ENCODE measurements at regions not wholly inside any gene's neighbourhood (a gene's known extent, or its start where the extent isn't known, plus 50 kb on each side); places are given as distances from the start of the nearest gene placed in this dataset.

DNA sequence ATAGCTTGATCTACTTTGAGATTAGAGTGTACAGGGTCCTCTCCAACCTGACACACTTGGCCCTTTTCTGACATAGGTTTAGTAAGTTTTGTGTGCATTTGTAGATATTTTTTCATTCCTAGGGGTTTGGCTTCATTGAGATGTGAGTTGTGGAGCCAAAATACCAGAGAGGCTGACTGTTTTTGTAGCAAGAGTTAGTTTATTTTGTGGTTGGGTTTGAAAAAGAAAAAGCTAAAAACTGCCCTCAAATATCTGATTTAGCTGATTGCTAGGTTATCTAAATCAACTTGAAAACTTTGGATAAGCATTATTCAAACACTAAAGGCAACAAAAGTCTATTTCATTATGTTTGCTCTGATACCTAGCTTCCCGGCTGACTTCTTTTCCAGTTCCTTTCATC lies 164.7 kb upstream of the CENPW start:
- Histone ChIP-seq H3K27ac (ENCODE audit: low read depth, low read length) (no peak overlapping the region), H3K4me3 (ENCODE audit: insufficient read depth, low read depth, low read length) (no peak overlapping the region), H3K27me3 (ENCODE audit: insufficient read depth, low read length) (no peaks in the 10 kb centered on the region), H3K4me1 (ENCODE audit: insufficient read depth, low read length) (peaks cover 2% of the 10 kb centered on the region), H3K9me3 (ENCODE audit: insufficient read depth, low read depth, low read length) (no peaks in the 10 kb centered on the region), H3K79me2 (ENCODE audit: insufficient read depth, low read length) (no peaks in the 10 kb centered on the region), H4K20me1 (ENCODE audit: insufficient read depth, low read length) (no peaks in the 10 kb centered on the region), H3K4me2 (ENCODE audit: low read length) (no peak overlapping the region), H3K9ac (ENCODE audit: low read length) (no peak overlapping the region), H3K36me3 (ENCODE audit: insufficient read depth, low read length) (no peaks in the 10 kb centered on the region), H2AFZ (ENCODE audit: low read depth, low read length) (no peak overlapping the region)
- Mint-ChIP-seq H3K9me3 (ENCODE audit: unreplicated experiment) (no peaks in the 10 kb centered on the region), H3K4me1 (ENCODE audit: low read depth, unreplicated experiment) (peaks cover 6% of the 10 kb centered on the region), H3K36me3 (ENCODE audit: low read depth, unreplicated experiment) (no peaks in the 10 kb centered on the region), H3K4me3 (ENCODE audit: unreplicated experiment) (no peak overlapping the region), H3K27me3 (ENCODE audit: low read depth, unreplicated experiment) (peaks cover 2% of the 10 kb centered on the region), H3K27ac (ENCODE audit: unreplicated experiment) (no peak overlapping the region)
- no peak for TF ChIP-seq EZH2 (IDR thresholded peaks at IDR 0.05; ENCODE audit: insufficient read depth, low read length)
- TF ChIP-seq, protein P1, sequence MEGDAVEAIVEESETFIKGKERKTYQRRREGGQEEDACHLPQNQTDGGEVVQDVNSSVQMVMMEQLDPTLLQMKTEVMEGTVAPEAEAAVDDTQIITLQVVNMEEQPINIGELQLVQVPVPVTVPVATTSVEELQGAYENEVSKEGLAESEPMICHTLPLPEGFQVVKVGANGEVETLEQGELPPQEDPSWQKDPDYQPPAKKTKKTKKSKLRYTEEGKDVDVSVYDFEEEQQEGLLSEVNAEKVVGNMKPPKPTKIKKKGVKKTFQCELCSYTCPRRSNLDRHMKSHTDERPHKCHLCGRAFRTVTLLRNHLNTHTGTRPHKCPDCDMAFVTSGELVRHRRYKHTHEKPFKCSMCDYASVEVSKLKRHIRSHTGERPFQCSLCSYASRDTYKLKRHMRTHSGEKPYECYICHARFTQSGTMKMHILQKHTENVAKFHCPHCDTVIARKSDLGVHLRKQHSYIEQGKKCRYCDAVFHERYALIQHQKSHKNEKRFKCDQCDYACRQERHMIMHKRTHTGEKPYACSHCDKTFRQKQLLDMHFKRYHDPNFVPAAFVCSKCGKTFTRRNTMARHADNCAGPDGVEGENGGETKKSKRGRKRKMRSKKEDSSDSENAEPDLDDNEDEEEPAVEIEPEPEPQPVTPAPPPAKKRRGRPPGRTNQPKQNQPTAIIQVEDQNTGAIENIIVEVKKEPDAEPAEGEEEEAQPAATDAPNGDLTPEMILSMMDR (IDR thresholded peaks at IDR 0.05; ENCODE audit: insufficient read depth, low read depth, low read length) = no peak
- DNase-seq (ENCODE audit: low read depth) (peak; percentile 66), FAIRE-seq (no peak)

DNA sequence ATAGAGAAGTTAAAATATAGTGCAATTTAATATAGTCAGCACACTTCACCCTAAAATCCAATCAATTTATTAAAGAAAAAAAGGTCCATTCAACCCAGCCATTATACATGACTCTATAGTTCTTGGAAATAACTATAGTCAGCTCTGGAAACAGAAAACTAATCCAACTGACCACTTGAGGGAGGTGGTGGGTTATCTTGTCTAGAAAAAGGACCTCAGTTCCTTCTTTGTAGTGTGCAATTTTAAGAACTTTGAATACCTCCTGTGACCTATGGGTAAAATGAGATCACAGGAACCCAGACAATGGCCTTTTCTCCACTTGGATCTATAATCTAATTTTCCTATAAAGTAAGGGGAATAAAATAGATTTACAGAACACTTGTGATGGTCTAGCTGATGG lies 163.6 kb upstream of the CENPW start:
- Histone ChIP-seq H2AFZ (ENCODE audit: low read depth, low read length) (no peak overlapping the region), H3K27ac (ENCODE audit: low read depth, low read length) (no peak overlapping the region), H4K20me1 (ENCODE audit: insufficient read depth, low read length) (no peaks in the 10 kb centered on the region), H3K79me2 (ENCODE audit: insufficient read depth, low read length) (no peaks in the 10 kb centered on the region), H3K36me3 (ENCODE audit: insufficient read depth, low read length) (no peaks in the 10 kb centered on the region), H3K9ac (ENCODE audit: low read length) (no peak overlapping the region), H3K4me3 (ENCODE audit: insufficient read depth, low read depth, low read length) (no peak overlapping the region), H3K4me2 (ENCODE audit: low read length) (no peak overlapping the region), H3K27me3 (ENCODE audit: insufficient read depth, low read length) (no peaks in the 10 kb centered on the region), H3K4me1 (ENCODE audit: insufficient read depth, low read length) (peaks cover 11% of the 10 kb centered on the region), H3K9me3 (ENCODE audit: insufficient read depth, low read depth, low read length) (no peaks in the 10 kb centered on the region)
- Mint-ChIP-seq H3K9me3 (ENCODE audit: unreplicated experiment) (no peaks in the 10 kb centered on the region), H3K4me1 (ENCODE audit: low read depth, unreplicated experiment) (peaks cover 12% of the 10 kb centered on the region), H3K27ac (ENCODE audit: unreplicated experiment) (no peak overlapping the region), H3K27me3 (ENCODE audit: low read depth, unreplicated experiment) (peaks cover 2% of the 10 kb centered on the region), H3K36me3 (ENCODE audit: low read depth, unreplicated experiment) (no peaks in the 10 kb centered on the region), H3K4me3 (ENCODE audit: unreplicated experiment) (no peak overlapping the region)
- DNase-seq (ENCODE audit: low read depth) (no peak), FAIRE-seq (no peak)
- TF ChIP-seq EZH2 (IDR thresholded peaks at IDR 0.05; ENCODE audit: insufficient read depth, low read length) = no peak
- TF ChIP-seq, protein P1 (IDR thresholded peaks at IDR 0.05; ENCODE audit: insufficient read depth, low read depth, low read length) = peak; percentile 22

DNA sequence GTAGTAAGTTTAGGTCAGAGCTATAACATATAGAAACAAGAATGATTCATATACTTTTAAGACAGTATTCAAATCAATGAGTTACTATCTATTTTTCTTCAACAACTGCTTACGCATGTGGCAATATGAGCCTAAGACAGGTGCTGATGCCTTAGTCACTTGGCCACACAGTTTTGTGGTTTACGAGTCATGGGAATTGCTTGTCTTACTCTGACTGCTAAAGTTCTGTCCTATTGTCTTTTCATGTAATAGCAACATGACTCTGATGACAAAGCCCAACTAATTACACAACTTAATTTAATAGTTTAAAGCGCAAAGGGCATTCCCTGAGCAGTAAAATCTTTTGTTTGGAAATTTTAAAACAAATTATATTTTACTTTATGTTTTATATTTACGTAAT lies 159.3 kb upstream of the CENPW start:
- H3K9me3 Mint-ChIP-seq (ENCODE audit: unreplicated experiment) = peaks cover under 1% of the 10 kb centered on the region
- H3K9ac ChIP-seq (ENCODE audit: low read length) = no peak overlapping the region
- H3K4me1 ChIP-seq (ENCODE audit: insufficient read depth, low read length) = peaks cover 15% of the 10 kb centered on the region
- no peak overlapping the region for H3K4me3 Mint-ChIP-seq (ENCODE audit: unreplicated experiment)
- peak; percentile 98 for DNase-seq (ENCODE audit: low read depth)
- H3K36me3 Mint-ChIP-seq (ENCODE audit: low read depth, unreplicated experiment) = no peaks in the 10 kb centered on the region
- no peaks in the 10 kb centered on the region for H3K9me3 ChIP-seq (ENCODE audit: insufficient read depth, low read depth, low read length)
- peak; percentile 67 for FAIRE-seq
- H3K27me3 ChIP-seq (ENCODE audit: insufficient read depth, low read length) = no peaks in the 10 kb centered on the region
- H3K4me1 Mint-ChIP-seq (ENCODE audit: low read depth, unreplicated experiment) = peaks cover 15% of the 10 kb centered on the region
- H4K20me1 ChIP-seq (ENCODE audit: insufficient read depth, low read length) = no peaks in the 10 kb centered on the region
- TF ChIP-seq, protein P1 (IDR thresholded peaks at IDR 0.05; ENCODE audit: insufficient read depth, low read depth, low read length) = no peak
- no peak for TF ChIP-seq EZH2 (IDR thresholded peaks at IDR 0.05; ENCODE audit: insufficient read depth, low read length)
- no peak overlapping the region for H2AFZ ChIP-seq (ENCODE audit: low read depth, low read length)
- no peak overlapping the region for H3K27ac ChIP-seq (ENCODE audit: low read depth, low read length)
- no peak overlapping the region for H3K4me3 ChIP-seq (ENCODE audit: insufficient read depth, low read depth, low read length)
- H3K79me2 ChIP-seq (ENCODE audit: insufficient read depth, low read length) = no peaks in the 10 kb centered on the region
- no peaks in the 10 kb centered on the region for H3K36me3 ChIP-seq (ENCODE audit: insufficient read depth, low read length)
- H3K27ac Mint-ChIP-seq (ENCODE audit: unreplicated experiment) = no peak overlapping the region
- no peak overlapping the region for H3K4me2 ChIP-seq (ENCODE audit: low read length)
- no peaks in the 10 kb centered on the region for H3K27me3 Mint-ChIP-seq (ENCODE audit: low read depth, unreplicated experiment)
